IMR-90 (cell line): ENCODE measurements at regions not wholly inside any gene's neighbourhood (a gene's known extent, or its start where the extent isn't known, plus 50 kb on each side); places are given as distances from the start of the nearest gene placed in this dataset.

ENCODE experiments used
- ATAC-seq: fragments of 200-7000 bp; cut with Tn5 transposase; 2 replicates; pipeline ENCODE4 v1.9.1; 2020; ENCODE audit warnings: low read depth, mild to moderate bottlenecking, moderate library complexity
- BruUV-seq: library from RNA; stranded (reverse); fragments of 400-500 nt; replicated peaks from 2 replicates; lab custom pipeline; 2021; lab: Mats Ljungman, UMichigan
- CTCF ChIA-PET: fragments of 300-600 bp; formaldehyde crosslinking; extraction: SDS; loops from one replicate; lab custom pipeline; 2021; ENCODE audit warnings: antibody characterized with exemption; lab: Yijun Ruan, JAX
- POLR2A ChIA-PET: fragments of 300-600 bp; sonication (Branson Sonifier 250); formaldehyde crosslinking; loops from one replicate; lab custom pipeline; 2022; ENCODE audit warnings: antibody characterized with exemption; ENCODE audit not compliant: unreplicated experiment; lab: Charles Lee
- DNase-seq: peaks from one replicate; pipeline ENCODE4 v3.0.0; 2013
- H2AFZ ChIP-seq: replicated peaks from 2 replicates; pipeline ENCODE3; 2013; ENCODE audit warnings: low read length, mild to moderate bottlenecking; ENCODE audit not compliant: poor library complexity
- H2AK5ac ChIP-seq: 2 replicates; pipeline ENCODE4 v1.6.1; 2013; ENCODE audit warnings: low read depth, low read length, inconsistent platforms
- H2AK9ac ChIP-seq: replicated peaks from 2 replicates; pipeline ENCODE3; 2013; ENCODE audit warnings: mild to moderate bottlenecking, low read depth, low read length, moderate library complexity; ENCODE audit not compliant: poor library complexity
- H2BK120ac ChIP-seq: 2 replicates; pipeline ENCODE4 v1.6.1; 2013; ENCODE audit warnings: low read depth, low read length, inconsistent platforms
- H2BK15ac ChIP-seq: 3 replicates; pipeline ENCODE4 v1.6.1; 2013; ENCODE audit warnings: low read depth, low read length, inconsistent platforms
- H2BK20ac ChIP-seq: 2 replicates; pipeline ENCODE4 v1.6.1; 2013; ENCODE audit warnings: low read depth, mild to moderate bottlenecking, inconsistent platforms, low read length, moderate library complexity
- H2BK5ac ChIP-seq: 2 replicates; pipeline ENCODE4 v1.6.1; 2013; ENCODE audit warnings: mild to moderate bottlenecking, low read depth, low read length, inconsistent platforms; ENCODE audit not compliant: poor library complexity, severe bottlenecking
- H3K14ac ChIP-seq: replicated peaks from 2 replicates; pipeline ENCODE4 v1.6.1; 2013; ENCODE audit warnings: low read depth, low read length, inconsistent platforms
- H3K18ac ChIP-seq: 2 replicates; pipeline ENCODE4 v1.6.1; 2013; ENCODE audit warnings: low read depth, low read length, control low read depth
- H3K23ac ChIP-seq: 2 replicates; pipeline ENCODE4 v1.6.1; 2013; ENCODE audit warnings: low read depth, low read length, inconsistent platforms
- H3K27ac ChIP-seq: 2 replicates; pipeline ENCODE4 v1.5.1; 2013; ENCODE audit warnings: mild to moderate bottlenecking, control low read depth, low read length; ENCODE audit not compliant: insufficient read depth
- H3K27me3 ChIP-seq: 2 replicates; pipeline ENCODE4 v1.6.1; 2013; ENCODE audit warnings: low read length; ENCODE audit not compliant: control insufficient read depth, insufficient read depth
- H3K36me3 ChIP-seq: 2 replicates; pipeline ENCODE4 v1.6.1; 2013; ENCODE audit warnings: low read length, mixed read lengths; ENCODE audit not compliant: control insufficient read depth, insufficient read depth
- H3K4ac ChIP-seq: 2 replicates; pipeline ENCODE4 v1.6.1; 2013; ENCODE audit warnings: low read depth, low read length, inconsistent platforms
- H3K4me1 ChIP-seq: 2 replicates; pipeline ENCODE4 v1.6.1; 2013; ENCODE audit warnings: low read length, mixed read lengths; ENCODE audit not compliant: control insufficient read depth, insufficient read depth
- H3K4me2 ChIP-seq: 2 replicates; pipeline ENCODE4 v1.6.1; 2013; ENCODE audit warnings: low read depth, mild to moderate bottlenecking, control low read depth, low read length, moderate library complexity
- H3K4me3 ChIP-seq: 2 replicates; pipeline ENCODE4 v1.5.1; 2013; ENCODE audit warnings: low read depth, mild to moderate bottlenecking, control low read depth, low read length, moderate library complexity; ENCODE audit not compliant: insufficient read depth
- H3K56ac ChIP-seq: 2 replicates; pipeline ENCODE4 v1.6.1; 2013; ENCODE audit warnings: low read length, inconsistent platforms; ENCODE audit not compliant: insufficient read depth; ENCODE audit errors: extremely low read depth
- H3K79me1 ChIP-seq, 2 experiments: 2 replicates each; pipeline ENCODE4 v1.6.1; 2013; ENCODE audit warnings: low read length in 2 of 2, inconsistent platforms in 1 of 2, low read depth in 1 of 2
- H3K9ac ChIP-seq: 2 replicates; pipeline ENCODE4 v1.6.1; 2013; ENCODE audit warnings: low read depth, low read length, control low read depth
- H3K9me1 ChIP-seq: 2 replicates; pipeline ENCODE4 v1.6.1; 2013; ENCODE audit warnings: low read length, inconsistent platforms; ENCODE audit not compliant: insufficient read depth
- H3K9me3 ChIP-seq: 2 replicates; pipeline ENCODE4 v1.6.1; 2013; ENCODE audit warnings: low read length; ENCODE audit not compliant: control insufficient read depth, insufficient read depth
- H4K20me1 ChIP-seq: 2 replicates; pipeline ENCODE4 v1.6.1; 2013; ENCODE audit warnings: low read length, inconsistent platforms; ENCODE audit not compliant: insufficient read depth
- H4K5ac ChIP-seq: 2 replicates; pipeline ENCODE4 v1.6.1; 2013; ENCODE audit warnings: mild to moderate bottlenecking, low read depth, low read length, control low read depth
- H4K8ac ChIP-seq, 2 experiments: 2 replicates each; pipeline ENCODE4 v1.6.1; 2013; ENCODE audit warnings: low read depth in 2 of 2, low read length in 2 of 2, control low read depth in 1 of 2, inconsistent platforms in 1 of 2
- H4K91ac ChIP-seq: 2 replicates; pipeline ENCODE4 v1.6.1; 2013; ENCODE audit warnings: low read depth, low read length, inconsistent platforms; ENCODE audit not compliant: insufficient read depth
- BHLHE40 ChIP-seq: fragments of 150-350 bp; IDR thresholded peaks from 2 replicates; pipeline ENCODE4 v1.6.1; 2016; ENCODE audit warnings: mild to moderate bottlenecking, low read depth, low read length
- CEBPB ChIP-seq: IDR thresholded peaks from 2 replicates; pipeline ENCODE4 v1.6.1; 2012; ENCODE audit warnings: low read depth, low read length, improper control_type of control experiment
- CHD1 ChIP-seq: IDR thresholded peaks from 2 replicates; pipeline ENCODE4 v1.6.1; 2012; ENCODE audit warnings: low read depth, low read length, improper control_type of control experiment
- CTCF ChIP-seq: conservative IDR thresholded peaks from 2 replicates; pipeline ENCODE4 v1.5.1; 2012; ENCODE audit warnings: mild to moderate bottlenecking, low read depth, low read length, improper control_type of control experiment
- ELK1 ChIP-seq: fragments of 150-350 bp; IDR thresholded peaks from 2 replicates; pipeline ENCODE4 v1.6.1; 2016; ENCODE audit warnings: low read depth, mild to moderate bottlenecking, low read length, moderate library complexity, borderline replicate concordance
- FOS ChIP-seq: fragments of 150-350 bp; IDR thresholded peaks from 2 replicates; pipeline ENCODE4 v1.6.1; 2016; ENCODE audit warnings: low read depth, low read length
- MAFK ChIP-seq: IDR thresholded peaks from 2 replicates; pipeline ENCODE4 v1.6.1; 2012; ENCODE audit warnings: low read depth, low read length, improper control_type of control experiment
- MAZ ChIP-seq: IDR thresholded peaks from 2 replicates; pipeline ENCODE4 v1.6.1; 2012; ENCODE audit warnings: low read depth, mild to moderate bottlenecking, low read length, improper control_type of control experiment, moderate library complexity, borderline replicate concordance
- MXI1 ChIP-seq: IDR thresholded peaks from 2 replicates; pipeline ENCODE4 v1.6.1; 2012; ENCODE audit warnings: low read depth, mild to moderate bottlenecking, low read length, moderate library complexity, borderline replicate concordance
- NFE2L2 ChIP-seq: fragments of 150-350 bp; IDR thresholded peaks from 2 replicates; pipeline ENCODE4 v1.6.1; 2016; ENCODE audit warnings: low read depth, mild to moderate bottlenecking, low read length
- POLR2A ChIP-seq: IDR thresholded peaks from 2 replicates; pipeline ENCODE4 v1.6.1; 2012; ENCODE audit warnings: mild to moderate bottlenecking, low read depth, low read length
- RAD21 ChIP-seq: IDR thresholded peaks from 2 replicates; pipeline ENCODE4 v1.6.1; 2012; ENCODE audit warnings: low read length, improper control_type of control experiment
- RCOR1 ChIP-seq: IDR thresholded peaks from 2 replicates; pipeline ENCODE4 v1.6.1; 2012; ENCODE audit warnings: mild to moderate bottlenecking, low read length, improper control_type of control experiment; ENCODE audit not compliant: insufficient replicate concordance
- RFX5 ChIP-seq: IDR thresholded peaks from 2 replicates; pipeline ENCODE4 v1.8.0; 2012; ENCODE audit warnings: low read depth, mild to moderate bottlenecking, low read length, moderate library complexity
- SMC3 ChIP-seq: fragments of 150-350 bp; IDR thresholded peaks from 2 replicates; pipeline ENCODE4 v1.6.1; 2016; ENCODE audit warnings: low read depth, mild to moderate bottlenecking, antibody characterized with exemption, low read length, moderate library complexity
- WGBS, 2 experiments: methylation state at CpG; one replicate each; pipeline versions ENCODE4 v1.1.5 to v1.1.7; 2013; ENCODE audit warnings: missing lambda C conversion rate in 2 of 2; ENCODE audit not compliant: insufficient read length in 1 of 2; ENCODE audit errors: extremely low coverage in 2 of 2; 5-methylcytosine and 5-hydroxymethylcytosine counted together
- dilution Hi-C: fragments of 300-500 bp; cut with HindIII; formaldehyde crosslinking; loops from one replicate; pipeline ENCODE4 v1.14.3; 2018; ENCODE audit warnings: low sequenced_read_pairs; ENCODE audit not compliant: unreplicated experiment
- in situ Hi-C: fragments of 300-500 bp; cut with MboI; formaldehyde crosslinking; loops from 3 replicates; pipeline ENCODE4 v1.14.3; 2019; ENCODE audit warnings: low sequenced_read_pairs, inconsistent platforms, mixed read lengths
- intact Hi-C: fragments of 100-400 bp; cut with micrococcal nuclease; formaldehyde crosslinking; loops from 2 replicates; pipeline ENCODE4 v1.10.0; 2022
- TF ChIP-seq, protein P1 (sequence below): fragments of 150-350 bp; IDR thresholded peaks from 2 replicates; pipeline ENCODE4 v1.6.1; 2017; ENCODE audit warnings: mild to moderate bottlenecking, antibody characterized with exemption, low read length, low read depth

DNA sequence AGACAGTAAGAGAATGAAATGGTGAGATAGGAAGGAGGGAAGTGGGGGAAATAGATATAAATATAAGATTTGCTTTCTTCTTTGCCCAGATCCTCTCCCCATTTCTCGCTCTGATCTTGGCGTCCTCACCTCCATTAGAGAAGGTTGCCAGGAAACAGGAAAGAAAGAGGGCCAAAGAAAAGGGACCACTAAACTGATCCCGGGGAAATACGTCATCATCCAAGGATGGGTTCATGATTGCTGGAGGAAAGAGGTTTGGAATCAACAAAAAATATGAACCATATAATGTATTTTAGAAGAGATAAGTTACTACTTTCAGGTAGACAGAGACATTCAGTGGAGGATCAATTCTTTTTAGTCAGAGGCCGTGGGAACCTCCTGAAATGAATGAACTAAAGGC lies 536.0 kb downstream of the HAPSTR1 start:
- Histone ChIP-seq H2BK15ac (no peak overlapping the region), H3K79me1 (no peaks in the 10 kb centered on the region), H4K20me1 (no peaks in the 10 kb centered on the region), H3K9ac (no peak overlapping the region), H3K36me3 (no peaks in the 10 kb centered on the region), H2BK20ac (no peak overlapping the region), H3K18ac (no peak overlapping the region), H3K9me1 (no peaks in the 10 kb centered on the region), H3K4me2 (no peak overlapping the region), H2AK9ac (no peak overlapping the region), H3K27ac (no peak overlapping the region), H3K4me1 (no peaks in the 10 kb centered on the region), H3K27me3 (no peaks in the 10 kb centered on the region), H2BK5ac (no peak overlapping the region), H2AFZ (no peak overlapping the region), H2BK120ac (no peak overlapping the region), H4K8ac (no peak overlapping the region), H3K9me3 (peaks cover 2% of the 10 kb centered on the region), H3K14ac (no peak overlapping the region), H3K23ac (no peak overlapping the region), H2AK5ac (no peak overlapping the region), H4K5ac (no peak overlapping the region), H3K4ac (no peak overlapping the region), H4K91ac (no peak overlapping the region), H3K4me3 (no peak overlapping the region), H3K56ac (no peak overlapping the region)
- ATAC-seq (no peak), DNase-seq (no peak)
- TF ChIP-seq MAFK, result no peak
- TF ChIP-seq, protein P1, sequence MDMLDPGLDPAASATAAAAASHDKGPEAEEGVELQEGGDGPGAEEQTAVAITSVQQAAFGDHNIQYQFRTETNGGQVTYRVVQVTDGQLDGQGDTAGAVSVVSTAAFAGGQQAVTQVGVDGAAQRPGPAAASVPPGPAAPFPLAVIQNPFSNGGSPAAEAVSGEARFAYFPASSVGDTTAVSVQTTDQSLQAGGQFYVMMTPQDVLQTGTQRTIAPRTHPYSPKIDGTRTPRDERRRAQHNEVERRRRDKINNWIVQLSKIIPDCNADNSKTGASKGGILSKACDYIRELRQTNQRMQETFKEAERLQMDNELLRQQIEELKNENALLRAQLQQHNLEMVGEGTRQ, result no peak
- no peak for TF ChIP-seq CHD1
- no peak for TF ChIP-seq CEBPB
- TF ChIP-seq BHLHE40, result no peak
- TF ChIP-seq MAZ, result no peak
- TF ChIP-seq SMC3, result no peak
- TF ChIP-seq POLR2A, result no peak
- no peak for TF ChIP-seq FOS
- no peak for TF ChIP-seq ELK1
- TF ChIP-seq CTCF, result no peak
- no peak for TF ChIP-seq RCOR1
- no peak for TF ChIP-seq RAD21
- TF ChIP-seq NFE2L2, result no peak
- TF ChIP-seq MXI1, result no peak
- no peak for TF ChIP-seq RFX5
- WGBS, 2 experiments, result no CpG with 5 or more reads among the region's 5 CpGs
- dilution Hi-C loops (no loop called here), in situ Hi-C loops (no loop called here), intact Hi-C loops (no loop called here)
- ChIA-PET CTCF (no interaction called here), POLR2A (no interaction called here)
- no TSS peak for BruUV-seq
